HG02623 (cell line): ENCODE measurements at regions not wholly inside any gene's neighbourhood (a gene's known extent, or its start where the extent isn't known, plus 50 kb on each side); places are given as distances from the start of the nearest gene placed in this dataset.

Source experiments
- ATAC-seq: cut with Tn5 transposase; IDR thresholded peaks from one replicate; pipeline ENCODE4 v1.9.1; 2021; ENCODE audit warnings: moderate library complexity; ENCODE audit not compliant: unreplicated experiment

DNA sequence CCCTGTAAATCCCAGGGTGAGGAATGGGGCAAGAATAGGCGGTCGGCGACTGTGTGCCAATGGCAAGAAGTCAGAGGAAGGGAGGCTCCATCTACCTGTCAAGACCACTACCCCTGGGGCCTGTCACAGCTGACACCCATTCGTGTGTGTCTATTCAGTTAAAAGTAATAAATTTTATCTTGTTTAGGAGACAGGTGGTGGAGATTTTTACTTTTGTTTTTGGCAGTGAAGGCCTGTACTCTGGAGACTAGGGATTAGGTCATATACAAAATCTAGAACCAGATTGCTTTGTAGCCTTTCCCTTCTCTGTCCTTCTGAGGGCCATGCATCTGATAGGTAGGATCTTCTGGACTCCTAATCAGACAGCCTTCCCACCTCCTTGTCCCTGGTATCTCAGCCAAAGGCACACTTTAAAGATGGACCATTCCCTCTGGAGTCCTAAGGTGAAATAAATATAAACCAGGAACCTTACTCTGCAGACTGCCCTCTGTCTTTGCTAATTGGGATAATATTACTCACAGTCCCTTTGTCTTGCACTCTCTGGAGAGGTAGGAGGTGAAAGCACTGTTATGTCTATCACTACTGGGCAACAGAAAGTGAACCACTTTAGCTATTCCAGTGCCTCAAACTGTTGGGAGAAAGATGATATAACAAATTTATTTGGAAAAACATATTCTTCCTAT is 213.2 kb upstream of the ACTBL2 start:
- ATAC-seq, result no peak

DNA sequence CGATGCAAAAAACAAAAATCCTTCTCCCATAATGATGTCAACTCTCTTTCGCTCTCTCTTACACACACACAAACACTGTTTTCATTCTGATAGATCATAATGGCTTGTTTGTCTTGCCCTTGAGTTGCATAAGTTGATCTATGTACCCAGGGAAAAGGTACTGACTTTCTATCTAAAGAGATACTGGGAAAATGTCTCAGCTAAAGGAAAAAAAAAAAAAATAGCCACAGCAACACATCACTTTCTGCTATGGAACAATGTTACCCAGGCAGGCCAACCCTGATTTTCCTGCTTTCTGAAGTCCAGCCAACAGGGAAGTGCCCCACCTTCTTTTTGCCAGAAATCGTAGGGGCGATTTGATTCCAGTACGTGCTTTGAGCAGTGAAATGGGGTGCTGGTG is 212.6 kb upstream of the ACTBL2 start:
- no peak for ATAC-seq

DNA sequence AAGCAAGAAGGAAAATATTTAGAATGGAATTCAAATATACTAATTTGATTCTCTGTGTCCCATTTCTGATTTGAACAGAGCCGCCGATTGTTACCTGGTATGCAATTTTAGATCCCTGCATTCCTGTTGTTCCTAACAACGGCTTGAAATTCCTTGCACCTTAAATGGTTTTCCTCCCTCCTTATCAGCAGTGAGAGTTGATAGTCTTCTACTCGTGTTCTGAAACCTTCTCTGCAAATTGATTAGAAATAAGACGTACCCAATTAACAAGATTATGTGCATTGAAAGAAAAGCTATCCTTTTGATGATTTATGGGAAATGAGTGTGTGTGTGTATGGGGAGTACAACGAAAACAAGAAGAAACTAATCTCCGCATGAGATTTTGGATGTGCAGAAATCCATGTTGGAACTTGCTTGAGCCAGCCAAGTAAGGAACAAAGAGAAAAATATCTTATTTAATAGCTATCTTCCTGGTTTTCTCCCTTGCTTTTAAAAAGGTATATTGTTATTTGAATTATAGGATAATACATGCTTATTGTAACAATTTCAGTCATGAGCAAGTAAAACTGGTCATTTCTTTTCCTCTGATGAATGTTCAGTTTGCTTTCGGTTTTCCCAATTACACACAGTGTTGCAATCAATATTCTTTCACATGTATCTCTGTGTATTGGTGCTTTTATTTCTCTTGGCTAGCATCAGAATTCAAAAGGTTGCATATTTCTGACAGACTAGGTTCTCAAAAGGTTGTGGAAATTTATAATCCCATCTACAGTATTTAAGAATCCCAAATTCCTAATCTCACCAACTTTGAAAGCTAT is 211.1 kb upstream of the ACTBL2 start:
- ATAC-seq, result no peak

DNA sequence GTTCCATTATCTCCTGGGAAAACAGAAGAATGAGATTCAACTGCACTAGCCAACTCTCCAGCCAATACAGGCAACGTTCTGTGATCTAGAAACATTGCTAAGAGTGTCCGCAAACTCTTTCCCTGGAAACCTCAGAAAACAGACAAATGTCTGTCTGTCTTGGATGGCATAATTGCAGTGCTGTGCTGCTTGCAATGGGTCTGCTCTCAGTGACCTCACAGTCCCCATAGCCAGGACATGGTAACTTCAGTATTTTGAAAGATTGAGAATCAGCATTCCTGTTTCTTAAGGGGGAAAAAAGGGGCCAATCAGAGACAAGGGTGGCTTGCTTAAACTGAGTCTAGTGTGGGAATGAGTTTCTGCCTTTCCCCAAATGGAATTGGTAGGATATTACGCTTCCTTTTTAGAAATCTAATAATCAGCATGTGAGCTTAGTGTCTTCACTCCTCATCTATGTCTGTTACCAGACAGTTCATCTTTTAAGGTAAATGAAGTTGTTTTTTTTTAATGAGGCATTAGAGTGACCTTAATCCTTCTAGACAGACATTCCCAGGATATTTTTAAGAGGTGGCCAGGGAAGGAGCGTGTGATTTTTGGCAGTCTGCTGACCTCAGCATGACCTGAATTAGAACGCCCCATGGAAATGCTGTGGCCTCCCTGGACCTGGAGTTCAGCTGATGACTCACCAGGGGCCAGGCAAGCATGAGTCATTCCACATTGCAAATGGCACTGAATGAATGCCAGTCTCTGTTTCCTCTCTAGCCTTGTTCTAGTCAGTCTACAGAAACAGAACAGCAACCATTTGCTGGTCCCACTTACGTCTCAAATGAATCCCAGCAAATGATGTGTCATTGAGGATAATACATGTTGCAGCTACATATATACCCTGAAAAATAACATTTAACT is 210.2 kb upstream of the ACTBL2 start:
- ATAC-seq, result no peak

DNA sequence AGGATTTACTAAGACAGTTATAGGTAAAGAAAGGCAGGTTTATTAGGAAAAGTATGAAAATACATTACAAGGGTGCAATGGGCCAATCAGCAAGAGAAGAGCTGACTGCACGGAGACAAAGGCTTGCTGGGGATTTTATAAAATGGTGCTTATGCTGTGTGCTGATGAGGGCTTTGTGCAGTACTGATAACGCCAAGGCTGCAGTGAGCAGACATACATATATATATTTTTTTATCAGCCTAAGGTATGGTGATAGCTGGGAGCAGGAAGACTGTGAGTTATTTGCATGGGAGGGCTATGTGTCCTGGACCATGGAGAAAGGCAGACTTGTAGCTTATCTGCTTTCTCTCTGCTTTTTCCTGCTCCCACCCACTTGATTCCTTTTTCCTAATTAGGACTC is 208.1 kb upstream of the ACTBL2 start:
- no peak for ATAC-seq

DNA sequence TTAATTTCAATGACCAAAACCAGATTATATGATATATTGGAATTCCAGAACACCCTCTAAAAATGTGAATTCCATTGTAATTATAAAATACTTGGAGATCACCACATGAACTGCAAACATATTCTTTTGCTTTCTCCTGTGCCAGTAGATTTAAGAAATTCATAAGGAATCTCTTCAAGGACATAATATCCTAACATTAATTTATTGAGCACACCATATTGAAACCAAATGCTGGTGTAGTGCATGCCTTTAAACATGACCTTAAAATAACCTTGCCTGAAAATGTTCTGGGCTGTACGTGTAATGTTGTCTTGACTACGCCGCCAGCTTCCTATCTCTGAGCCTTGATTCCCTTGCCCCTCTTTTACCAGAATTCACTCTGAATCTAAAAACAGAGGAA is 205.0 kb upstream of the ACTBL2 start:
- no peak for ATAC-seq

DNA sequence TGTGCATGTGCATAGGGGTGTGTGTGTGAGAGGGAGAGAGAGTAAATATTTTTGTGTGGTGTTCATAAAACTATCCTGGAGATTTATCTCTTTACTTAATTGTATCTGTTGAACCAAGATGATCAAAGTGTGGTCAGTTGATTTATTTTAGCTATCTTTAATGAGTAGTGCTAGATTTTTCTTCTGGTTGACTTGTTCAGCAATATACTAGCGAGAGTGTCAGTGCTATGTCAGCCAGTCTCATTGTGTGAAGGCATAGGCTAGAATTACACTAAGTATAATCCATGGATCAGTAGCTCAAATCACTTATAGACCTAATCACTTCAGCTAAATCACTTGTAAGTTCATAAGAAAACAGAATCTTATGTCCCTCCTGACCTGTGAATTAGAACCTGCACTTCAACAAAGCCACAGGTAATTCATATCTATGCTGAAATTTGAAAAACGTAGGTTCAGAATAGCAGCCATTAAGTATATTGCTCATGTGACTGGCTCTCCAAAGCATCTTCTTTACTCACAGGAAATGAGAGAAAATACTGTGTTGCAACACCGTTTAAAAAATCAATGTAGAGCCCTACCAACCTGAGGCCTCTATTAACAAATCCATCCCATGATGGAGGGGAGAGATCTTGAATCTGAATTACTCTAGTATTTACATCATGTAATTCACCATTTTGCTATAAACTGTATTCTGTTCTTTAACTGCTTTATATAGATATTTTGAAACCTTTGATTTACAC is 203.1 kb upstream of the ACTBL2 start:
- ATAC-seq, result no peak

DNA sequence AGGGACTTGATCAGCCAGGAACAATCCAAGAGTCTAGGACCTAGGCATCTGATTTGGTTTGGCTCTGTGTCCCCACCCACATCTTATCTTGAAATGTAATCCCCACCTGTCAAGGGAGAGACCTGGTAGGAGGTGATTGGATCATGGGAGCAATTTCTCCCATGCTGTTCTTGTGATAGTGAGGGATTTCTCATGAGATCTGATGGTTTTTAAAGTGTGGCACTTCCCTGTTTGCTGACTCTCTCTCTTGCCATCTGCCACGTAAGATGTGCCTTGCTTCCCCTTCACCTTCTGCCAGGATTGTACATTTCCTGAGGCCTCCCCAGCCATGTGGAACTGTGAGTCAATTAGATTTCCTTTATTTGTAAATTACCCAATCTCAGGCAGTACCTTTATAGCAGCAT is 201.7 kb upstream of the ACTBL2 start:
- ATAC-seq, result no peak

DNA sequence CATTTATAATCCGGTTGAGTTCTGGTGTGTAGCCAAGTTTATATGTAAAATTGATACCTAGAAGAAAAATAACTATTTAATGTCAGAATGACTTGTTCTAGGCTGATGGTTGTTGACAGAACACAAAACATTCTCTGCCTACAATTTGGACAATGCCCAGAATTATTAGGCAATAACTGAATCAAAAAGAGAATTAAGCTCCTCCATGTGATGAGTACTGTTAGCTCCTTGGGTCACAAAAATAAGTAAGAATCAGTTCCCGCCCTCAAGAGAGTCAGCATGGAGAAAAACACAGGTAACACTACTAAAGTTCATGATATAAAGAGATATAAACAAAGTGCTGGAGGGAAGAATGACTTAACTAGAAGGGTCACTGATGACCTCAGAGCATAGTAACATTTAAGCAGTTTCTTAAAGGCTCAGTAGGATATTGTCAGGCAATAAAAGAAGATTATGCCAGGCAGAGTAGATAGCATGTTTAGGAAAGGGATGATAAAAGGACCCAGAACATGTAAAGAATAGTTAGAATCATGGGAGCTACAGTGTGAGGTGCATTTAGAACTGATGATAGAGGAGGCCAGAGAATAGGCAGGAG is 200.5 kb upstream of the ACTBL2 start:
- ATAC-seq, result no peak

DNA sequence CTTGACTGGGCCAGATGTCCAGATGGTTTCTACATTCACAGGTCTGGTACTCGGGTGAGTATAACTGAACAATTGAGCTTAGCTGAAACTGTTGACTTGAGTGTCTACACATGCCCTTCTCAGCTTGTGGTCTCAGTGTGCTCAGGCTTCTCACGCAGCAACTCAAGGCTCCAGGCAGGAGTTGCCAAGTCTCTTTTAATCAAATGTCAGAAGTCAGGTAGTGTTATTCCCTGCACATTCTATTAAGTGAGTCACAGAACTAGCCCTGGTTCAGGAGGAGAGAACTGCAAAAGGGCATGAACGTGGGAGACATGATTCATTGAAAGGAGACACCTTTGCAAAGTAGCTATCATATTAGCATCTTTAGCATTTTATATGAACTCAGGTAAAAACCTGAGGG is 199.3 kb upstream of the ACTBL2 start:
- no peak for ATAC-seq

DNA sequence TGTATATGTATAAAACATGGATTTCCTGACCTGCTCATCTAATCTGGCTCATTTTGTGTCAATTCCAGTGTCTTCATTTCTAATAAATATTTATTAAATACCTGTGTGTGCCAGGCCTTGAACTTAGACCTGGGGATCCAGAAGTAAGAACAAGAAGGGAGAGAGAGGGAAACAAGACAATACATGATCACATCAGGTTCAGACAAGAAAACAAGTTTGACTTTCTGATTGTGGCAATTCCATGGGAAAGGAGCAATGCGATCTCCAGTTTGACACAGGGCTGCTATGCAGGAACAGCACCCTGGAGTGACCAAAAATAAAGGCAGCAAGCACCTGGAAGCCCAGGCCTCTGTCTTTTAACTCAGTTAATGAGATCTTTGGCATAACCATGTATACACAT is 198.1 kb upstream of the ACTBL2 start:
- ATAC-seq, result no peak

DNA sequence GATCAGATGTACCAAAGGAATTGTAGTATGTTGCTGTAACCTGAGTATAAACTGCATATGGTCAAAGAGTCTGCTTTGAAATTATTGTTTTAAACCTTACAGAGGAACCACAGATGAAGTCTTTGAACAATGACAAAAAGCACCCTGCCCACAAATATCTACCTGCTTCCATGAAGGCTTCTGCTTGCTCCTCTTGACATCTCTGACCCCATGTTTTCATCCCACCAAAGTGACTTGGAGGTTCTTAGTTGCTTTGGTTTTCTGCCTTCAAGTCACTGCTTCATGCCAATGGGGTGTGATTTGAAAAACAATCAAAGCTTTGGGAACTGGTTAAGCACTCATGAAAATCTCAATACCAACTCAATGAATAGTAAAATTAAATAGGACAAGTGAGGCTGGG is 194.6 kb upstream of the ACTBL2 start:
- ATAC-seq, result no peak

DNA sequence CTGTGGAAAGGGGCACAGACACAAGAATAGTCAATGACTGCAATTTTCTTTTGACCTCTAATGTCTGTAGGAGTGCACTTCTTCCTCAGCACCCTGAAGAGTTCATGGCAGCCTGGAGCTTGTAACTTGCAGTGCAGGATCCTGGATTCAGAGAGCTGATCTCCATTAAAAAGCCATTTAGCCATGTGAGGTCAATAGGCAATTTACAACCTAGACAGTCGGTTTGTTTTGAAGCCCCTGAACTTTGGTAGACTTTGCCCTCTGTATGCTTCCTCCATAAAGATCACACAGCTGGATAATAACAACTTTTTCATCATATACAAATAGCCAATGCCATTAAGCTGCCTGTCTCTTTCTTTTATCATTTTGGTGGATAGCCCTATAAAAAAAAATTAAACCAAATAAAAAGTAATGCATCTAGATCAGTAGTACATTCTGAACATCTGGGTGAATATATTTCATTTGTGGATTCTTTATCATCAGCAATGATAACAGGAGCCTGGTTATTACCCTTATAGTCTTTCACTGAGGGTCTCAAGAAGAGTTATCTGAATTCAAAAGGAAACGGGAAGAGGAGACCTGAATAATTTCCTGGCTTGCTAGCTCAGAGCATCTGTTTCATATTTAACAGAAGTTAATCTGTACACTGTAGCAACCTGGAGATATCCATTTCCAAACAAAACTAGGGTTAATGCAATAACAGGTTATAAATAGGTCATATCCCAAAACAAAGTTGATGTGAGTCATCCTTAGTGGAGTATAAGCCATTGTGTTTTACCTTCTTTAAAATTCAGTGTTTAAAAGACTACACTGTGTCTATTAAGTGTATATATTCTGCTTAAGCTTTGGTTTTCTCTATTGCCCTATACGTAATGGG is 193.8 kb upstream of the ACTBL2 start:
- ATAC-seq, result no peak

DNA sequence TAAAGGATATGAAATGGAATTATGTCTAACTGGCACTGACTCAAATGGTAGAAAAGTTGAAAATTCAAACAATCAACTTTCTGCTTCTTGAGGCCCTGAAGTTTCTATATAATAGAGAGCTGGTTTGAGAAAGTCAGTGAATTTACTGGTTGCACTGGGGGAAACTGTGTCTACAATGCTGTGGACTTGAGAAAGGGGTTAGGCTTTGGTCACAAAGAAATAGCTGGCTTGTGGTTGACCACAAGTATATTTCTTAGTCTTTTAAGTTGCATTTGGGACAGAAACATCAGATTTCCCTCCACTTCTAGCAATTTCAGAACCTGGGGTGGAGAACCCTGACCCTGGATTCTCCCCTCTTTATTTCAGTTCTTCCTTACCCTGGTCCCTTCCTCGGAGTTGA is 192.6 kb upstream of the ACTBL2 start:
- ATAC-seq, result no peak

DNA sequence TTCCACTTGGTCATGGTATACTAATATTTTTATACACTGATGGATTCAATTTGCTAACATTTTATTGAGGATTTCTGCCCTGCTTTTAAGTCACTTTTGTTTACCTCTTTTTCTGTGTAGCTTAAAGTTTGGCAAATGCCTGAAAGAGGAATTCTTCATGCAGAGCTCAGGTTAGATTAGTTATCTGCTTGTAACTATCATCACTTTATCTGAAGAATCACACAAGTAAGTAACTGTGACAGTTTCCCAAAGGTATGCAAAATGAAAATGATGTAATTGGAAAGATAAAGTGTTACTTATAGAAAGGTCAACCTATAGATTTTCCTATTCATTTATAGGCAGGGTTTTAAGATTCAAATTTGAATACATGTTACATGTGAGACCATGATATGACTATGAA is 188.8 kb upstream of the ACTBL2 start:
- ATAC-seq, result no peak

DNA sequence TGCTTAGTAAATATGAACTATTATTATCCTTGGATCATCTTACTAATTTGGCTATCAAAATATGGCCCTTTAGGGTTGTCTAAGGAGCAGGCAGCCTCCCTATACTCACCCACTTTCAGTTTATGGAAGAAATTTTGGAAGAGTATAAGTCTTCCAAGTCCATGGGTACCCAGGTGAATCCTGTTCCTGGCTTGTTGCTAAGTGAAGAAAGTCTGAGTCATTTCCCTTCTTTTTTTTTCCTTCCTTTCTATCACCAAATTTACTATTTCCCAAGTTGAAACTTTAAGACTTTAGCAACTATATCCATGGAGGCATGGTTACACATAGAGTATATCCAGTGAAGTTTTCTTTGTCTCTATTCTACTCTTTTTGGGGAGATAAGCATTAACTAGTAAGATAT is 184.0 kb upstream of the ACTBL2 start:
- no peak for ATAC-seq

DNA sequence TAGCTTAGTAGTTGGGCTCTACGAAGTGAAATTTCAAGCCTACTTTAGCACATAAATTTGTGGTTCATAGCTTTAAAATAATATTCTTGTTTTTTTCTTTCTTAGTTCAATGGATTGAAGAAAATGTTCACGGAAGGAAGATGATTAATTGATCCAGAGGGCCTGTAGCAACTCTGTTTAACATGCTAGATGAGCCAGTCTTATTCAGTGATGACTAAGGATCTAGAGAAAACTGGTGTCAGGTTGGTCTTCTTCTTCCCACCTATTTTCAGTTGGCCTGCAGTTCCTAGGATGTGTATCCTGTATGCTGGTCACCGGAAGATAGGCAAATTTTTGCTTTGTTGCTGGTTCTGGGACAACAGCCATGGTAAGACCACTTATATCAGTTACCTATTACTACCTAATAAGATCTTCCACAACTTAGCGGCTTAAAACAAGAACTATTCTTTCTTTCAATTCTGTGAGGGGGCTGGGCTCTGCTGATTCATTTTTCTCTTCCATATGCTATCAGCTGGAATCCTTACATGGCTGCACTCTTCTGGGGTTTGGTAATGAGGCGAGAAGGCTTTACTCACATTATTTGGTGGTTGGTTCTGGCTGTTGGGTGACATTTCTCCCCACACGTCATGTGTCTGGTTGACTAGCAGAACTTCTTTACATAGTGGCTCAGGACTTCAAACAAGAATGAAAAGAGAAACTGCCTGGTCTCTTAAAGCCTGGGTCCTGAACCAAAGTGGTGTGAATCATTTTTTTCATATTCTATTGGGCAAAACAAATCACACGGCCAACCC is 182.7 kb upstream of the ACTBL2 start:
- no peak for ATAC-seq

DNA sequence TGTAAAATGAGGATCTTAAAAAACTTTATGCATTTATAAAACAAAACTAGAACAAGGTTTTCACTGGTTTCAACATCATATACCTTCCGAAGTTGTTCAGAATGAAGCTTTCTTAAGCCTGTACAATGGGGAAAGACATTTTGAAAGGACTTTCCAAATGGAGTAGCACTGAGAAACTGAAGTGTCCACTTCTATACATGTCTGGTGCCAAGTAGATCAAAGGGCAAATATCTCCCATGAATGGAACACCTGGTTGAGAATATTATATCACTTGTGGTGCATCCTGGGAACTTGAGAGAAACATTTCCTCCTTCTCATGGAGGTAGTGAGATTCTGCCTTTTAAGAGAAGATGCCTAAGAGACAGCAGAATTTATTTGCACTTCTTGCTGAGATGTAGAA is 182.1 kb upstream of the ACTBL2 start:
- no peak for ATAC-seq

DNA sequence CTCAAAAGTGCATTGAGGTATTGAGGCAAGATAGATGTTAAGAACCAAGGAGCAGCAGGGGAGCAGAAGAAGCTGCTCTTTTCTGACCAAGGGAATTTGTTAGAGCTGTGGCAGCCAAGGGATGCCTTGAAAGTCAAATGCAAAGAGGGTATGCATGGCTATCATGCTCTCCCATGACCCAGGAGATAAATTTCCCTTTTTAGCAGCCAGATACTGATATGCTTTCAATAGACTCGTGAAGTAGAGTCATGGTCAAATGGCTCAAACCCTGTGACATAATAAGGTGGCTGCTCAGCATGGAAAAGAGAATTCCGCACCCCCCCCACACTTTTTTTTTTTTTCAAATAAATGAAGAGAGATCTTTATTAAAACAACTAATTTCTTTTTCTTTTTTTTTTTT is 180.9 kb upstream of the ACTBL2 start:
- ATAC-seq, result no peak
